Kidney glomerular epithelial cell (primary cell): ENCODE measurements at regions not wholly inside any gene's neighbourhood (a gene's known extent, or its start where the extent isn't known, plus 50 kb on each side); places are given as distances from the start of the nearest gene placed in this dataset.
A peak's percentile ranks its signal among the peaks of the same experiment; 100 is the strongest.

Experiments
- DNase-seq: peaks from one replicate; lab custom pipeline; 2025; lab: John Stamatoyannopoulos, UW

- no peak for DNase-seq
These were observed 541.8 kb upstream of the NRSN1 start for GRCh38 chr6:23584134-23584763.

- no peak for DNase-seq
These were observed 538.4 kb upstream of the NRSN1 start for GRCh38 chr6:23587582-23587981.

GRCh38 chr6:23589811-23590210, 536.2 kb upstream of the NRSN1 start:
- no peak for DNase-seq

- no peak for DNase-seq
These were observed 535.4 kb upstream of the NRSN1 start for GRCh38 chr6:23590498-23591126.

GRCh38 chr6:23591761-23592160, 534.3 kb upstream of the NRSN1 start:
- DNase-seq, result no peak

- no peak for DNase-seq
These were observed 525.9 kb upstream of the NRSN1 start for GRCh38 chr6:23600118-23600517.

GRCh38 chr6:23601811-23602345, 524.1 kb upstream of the NRSN1 start:
- DNase-seq, result peak; percentile 31

- no peak for DNase-seq
These were observed 517.0 kb upstream of the NRSN1 start for GRCh38 chr6:23608931-23609435.

- DNase-seq, result no peak
These were observed 514.1 kb upstream of the NRSN1 start for GRCh38 chr6:23611776-23612381.

- DNase-seq, result no peak
These were observed 507.6 kb upstream of the NRSN1 start for GRCh38 chr6:23618366-23618765.

- DNase-seq, result no peak
These were observed 505.1 kb upstream of the NRSN1 start for GRCh38 chr6:23620911-23621401.

- no peak for DNase-seq
These were observed 495.0 kb upstream of the NRSN1 start for GRCh38 chr6:23630726-23631635.

GRCh38 chr6:23633996-23634395, 492.0 kb upstream of the NRSN1 start:
- no peak for DNase-seq

- no peak for DNase-seq
These were observed 490.9 kb upstream of the NRSN1 start for GRCh38 chr6:23635150-23635549.

- DNase-seq, result no peak
These were observed 488.7 kb upstream of the NRSN1 start for GRCh38 chr6:23637296-23637695.

GRCh38 chr6:23642849-23643248, 483.2 kb upstream of the NRSN1 start:
- no peak for DNase-seq

- no peak for DNase-seq
These were observed 479.0 kb upstream of the NRSN1 start for GRCh38 chr6:23647045-23647444.

GRCh38 chr6:23650676-23651075, 475.3 kb upstream of the NRSN1 start:
- DNase-seq, result no peak

GRCh38 chr6:23654745-23655144, 471.3 kb upstream of the NRSN1 start:
- no peak for DNase-seq

GRCh38 chr6:23655525-23655924, 470.5 kb upstream of the NRSN1 start:
- no peak for DNase-seq

GRCh38 chr6:23656255-23657194, 469.5 kb upstream of the NRSN1 start:
- DNase-seq, result no peak
